Thyroid gland (tissue), 4 donors: ENCODE measurements at regions not wholly inside any gene's neighbourhood (a gene's known extent, or its start where the extent isn't known, plus 50 kb on each side); places are given as distances from the start of the nearest gene placed in this dataset.

Source experiments
- CTCF ChIP-seq, 6 experiments: fragments of 200-600 bp in 3 of 6; fragments of 450-650 bp in 3 of 6; sonication (generic) in 3 of 6; IDR thresholded peaks; one replicate each; pipeline ENCODE4 v1.5.1; 2016 to 2019; ENCODE audit warnings: antibody characterized with exemption in 6 of 6, mild to moderate bottlenecking in 2 of 6, inconsistent platforms in 1 of 6, moderate library complexity in 1 of 6
- POLR2A ChIP-seq, 2 donors: fragments of 450-650 bp; IDR thresholded peaks; one replicate each; pipeline ENCODE4 v1.6.1; 2017; ENCODE audit warnings: antibody characterized with exemption in 2 of 2, mild to moderate bottlenecking in 2 of 2, moderate library complexity in 1 of 2

GRCh38 chr16:76956394-76956793, 234.6 kb upstream of the MON1B start:
- no peak for TF ChIP-seq CTCF (IDR thresholded peaks at IDR 0.05)
- no peak for TF ChIP-seq POLR2A (IDR thresholded peaks at IDR 0.05)
